Suprapubic skin (tissue), 3 donors: ENCODE measurements at regions not wholly inside any gene's neighbourhood (a gene's known extent, or its start where the extent isn't known, plus 50 kb on each side); places are given as distances from the start of the nearest gene placed in this dataset.

ENCODE experiments used
- CTCF ChIP-seq, 2 donors: fragments of 200-600 bp in 1 of 2; fragments of 450-650 bp in 1 of 2; sonication (generic) in 1 of 2; IDR thresholded peaks; one replicate each; pipeline ENCODE4 v1.5.1; 2016 to 2019; ENCODE audit warnings: antibody characterized with exemption in 2 of 2, mild to moderate bottlenecking in 1 of 2, moderate library complexity in 1 of 2
- POLR2A ChIP-seq, 2 donors: fragments of 450-650 bp; IDR thresholded peaks; one replicate each; pipeline ENCODE4 v1.6.1; 2017; ENCODE audit warnings: antibody characterized with exemption in 2 of 2, mild to moderate bottlenecking in 2 of 2, moderate library complexity in 2 of 2

GRCh38 chr6:120279466-120280167, 930.1 kb upstream of the MAN1A1 start:
- TF ChIP-seq POLR2A (IDR thresholded peaks at IDR 0.05) (no peak), CTCF (IDR thresholded peaks at IDR 0.05) (no peak)
